ENCODE measurements at regions not wholly inside any gene's neighbourhood (a gene's known extent, or its start where the extent isn't known, plus 50 kb on each side); places are given as distances from the start of the nearest gene placed in this dataset.

DNA sequence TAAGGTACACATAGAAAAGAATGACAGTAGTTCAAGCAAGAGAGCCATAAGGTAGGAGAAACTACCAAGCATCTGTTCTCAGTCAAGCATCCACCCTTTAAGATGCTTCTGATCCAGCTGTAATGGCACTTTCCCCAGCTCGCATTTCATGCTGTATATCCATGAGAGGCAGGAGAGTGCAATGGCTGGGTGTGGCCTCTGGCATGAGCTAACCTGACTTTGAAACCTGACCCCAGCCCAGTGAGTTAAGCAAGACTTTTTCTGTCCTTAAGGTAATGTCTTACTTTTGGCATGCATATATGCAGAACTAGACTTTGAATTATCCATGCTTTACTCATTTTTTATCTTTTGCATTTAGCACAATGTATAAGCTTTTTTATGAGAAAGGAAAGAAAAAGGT, 79.8 kb upstream of the CNTN5 start:
- Histone ChIP-seq H3K4me2 (no peak overlapping the region), H3K9me3 (no peaks in the 10 kb centered on the region), H3K4me1 (no peaks in the 10 kb centered on the region), H3K4me3 (no peak overlapping the region), H3K27ac (no peak overlapping the region)
- WGBS (ENCODE audit: missing lambda C conversion rate): 0% methylated on average over 1 of the region's 1 CpG
- FAIRE-seq: no peak
- ChIA-PET POLR2A (no interaction called here), CTCF (no interaction called here)
- no peak for ATAC-seq
- no peak for DNase-seq (ENCODE audit: low read depth in 1 of 2, low spot score in 1 of 2)
- TF ChIP-seq HOXB5 (CRISPR knock-in tag; IDR thresholded peaks at IDR 0.05) (no peak), JUNB (IDR thresholded peaks at IDR 0.05) (no peak), ATOH8 (CRISPR knock-in tag; IDR thresholded peaks at IDR 0.05; ENCODE audit: low read depth) (no peak), BCL3 (IDR thresholded peaks at IDR 0.05) (no peak), RARB (CRISPR knock-in tag; IDR thresholded peaks at IDR 0.05) (no peak), ZFP36 (IDR thresholded peaks at IDR 0.05; ENCODE audit: borderline replicate concordance, partially characterized antibody) (no peak), EHMT2 (IDR thresholded peaks at IDR 0.05; ENCODE audit: low read depth) (no peak), REST (IDR thresholded peaks at IDR 0.05) (no peak), CBX8 (IDR thresholded peaks at IDR 0.05) (no peak), RAD21 (conservative IDR thresholded peaks at IDR 0.05 in 1 of 2, IDR thresholded peaks at IDR 0.05 in 1 of 2) (no peak), RCOR1 (IDR thresholded peaks at IDR 0.05; ENCODE audit: low read depth, low read length) (no peak), ZC3H11A (IDR thresholded peaks at IDR 0.05) (no peak), TFCP2L1 (CRISPR knock-in tag; IDR thresholded peaks at IDR 0.05) (no peak), POLR2AphosphoS2 (conservative IDR thresholded peaks at IDR 0.05; ENCODE audit: low read length) (no peak)
- TF ChIP-seq, protein P1, sequence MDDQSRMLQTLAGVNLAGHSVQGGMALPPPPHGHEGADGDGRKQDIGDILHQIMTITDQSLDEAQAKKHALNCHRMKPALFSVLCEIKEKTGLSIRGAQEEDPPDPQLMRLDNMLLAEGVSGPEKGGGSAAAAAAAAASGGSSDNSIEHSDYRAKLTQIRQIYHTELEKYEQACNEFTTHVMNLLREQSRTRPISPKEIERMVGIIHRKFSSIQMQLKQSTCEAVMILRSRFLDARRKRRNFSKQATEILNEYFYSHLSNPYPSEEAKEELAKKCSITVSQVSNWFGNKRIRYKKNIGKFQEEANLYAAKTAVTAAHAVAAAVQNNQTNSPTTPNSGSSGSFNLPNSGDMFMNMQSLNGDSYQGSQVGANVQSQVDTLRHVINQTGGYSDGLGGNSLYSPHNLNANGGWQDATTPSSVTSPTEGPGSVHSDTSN (IDR thresholded peaks at IDR 0.05): no peak
- TF ChIP-seq, protein P2, sequence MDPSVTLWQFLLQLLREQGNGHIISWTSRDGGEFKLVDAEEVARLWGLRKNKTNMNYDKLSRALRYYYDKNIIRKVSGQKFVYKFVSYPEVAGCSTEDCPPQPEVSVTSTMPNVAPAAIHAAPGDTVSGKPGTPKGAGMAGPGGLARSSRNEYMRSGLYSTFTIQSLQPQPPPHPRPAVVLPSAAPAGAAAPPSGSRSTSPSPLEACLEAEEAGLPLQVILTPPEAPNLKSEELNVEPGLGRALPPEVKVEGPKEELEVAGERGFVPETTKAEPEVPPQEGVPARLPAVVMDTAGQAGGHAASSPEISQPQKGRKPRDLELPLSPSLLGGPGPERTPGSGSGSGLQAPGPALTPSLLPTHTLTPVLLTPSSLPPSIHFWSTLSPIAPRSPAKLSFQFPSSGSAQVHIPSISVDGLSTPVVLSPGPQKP (IDR thresholded peaks at IDR 0.05; ENCODE audit: low read depth, low read length): no peak
- TF ChIP-seq, protein P3, sequence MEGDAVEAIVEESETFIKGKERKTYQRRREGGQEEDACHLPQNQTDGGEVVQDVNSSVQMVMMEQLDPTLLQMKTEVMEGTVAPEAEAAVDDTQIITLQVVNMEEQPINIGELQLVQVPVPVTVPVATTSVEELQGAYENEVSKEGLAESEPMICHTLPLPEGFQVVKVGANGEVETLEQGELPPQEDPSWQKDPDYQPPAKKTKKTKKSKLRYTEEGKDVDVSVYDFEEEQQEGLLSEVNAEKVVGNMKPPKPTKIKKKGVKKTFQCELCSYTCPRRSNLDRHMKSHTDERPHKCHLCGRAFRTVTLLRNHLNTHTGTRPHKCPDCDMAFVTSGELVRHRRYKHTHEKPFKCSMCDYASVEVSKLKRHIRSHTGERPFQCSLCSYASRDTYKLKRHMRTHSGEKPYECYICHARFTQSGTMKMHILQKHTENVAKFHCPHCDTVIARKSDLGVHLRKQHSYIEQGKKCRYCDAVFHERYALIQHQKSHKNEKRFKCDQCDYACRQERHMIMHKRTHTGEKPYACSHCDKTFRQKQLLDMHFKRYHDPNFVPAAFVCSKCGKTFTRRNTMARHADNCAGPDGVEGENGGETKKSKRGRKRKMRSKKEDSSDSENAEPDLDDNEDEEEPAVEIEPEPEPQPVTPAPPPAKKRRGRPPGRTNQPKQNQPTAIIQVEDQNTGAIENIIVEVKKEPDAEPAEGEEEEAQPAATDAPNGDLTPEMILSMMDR (IDR thresholded peaks at IDR 0.05): no peak

- CTCF ChIA-PET: no interaction called here
- no peak overlapping the region for H3K4me3 ChIP-seq
- POLR2A ChIA-PET: no interaction called here
- TF ChIP-seq RAD21 (conservative IDR thresholded peaks at IDR 0.05 in 1 of 2, IDR thresholded peaks at IDR 0.05 in 1 of 2) (no peak), KDM1A (IDR thresholded peaks at IDR 0.05; ENCODE audit: low read depth) (no peak), EHMT2 (IDR thresholded peaks at IDR 0.05; ENCODE audit: low read depth) (no peak), CBX2 (IDR thresholded peaks at IDR 0.05; ENCODE audit: borderline replicate concordance, low read depth) (no peak), REST (IDR thresholded peaks at IDR 0.05) (no peak)
- no peaks in the 10 kb centered on the region for H3K4me1 ChIP-seq
- FAIRE-seq (no peak), DNase-seq (ENCODE audit: low read depth in 1 of 2, low spot score in 1 of 2) (no peak), ATAC-seq (no peak)
- no peaks in the 10 kb centered on the region for H3K9me3 ChIP-seq
- WGBS (ENCODE audit: missing lambda C conversion rate): 25% methylated on average over 2 of the region's 2 CpGs
- H3K27ac ChIP-seq: no peak overlapping the region
- no peak overlapping the region for H3K4me2 ChIP-seq
These were observed 76.3 kb upstream of the CNTN5 start for GRCh38 chr11:98944461-98944860.

Data from A549 (cell line).